ENCODE measurements at regions not wholly inside any gene's neighbourhood (a gene's known extent, or its start where the extent isn't known, plus 50 kb on each side); places are given as distances from the start of the nearest gene placed in this dataset.

DNA sequence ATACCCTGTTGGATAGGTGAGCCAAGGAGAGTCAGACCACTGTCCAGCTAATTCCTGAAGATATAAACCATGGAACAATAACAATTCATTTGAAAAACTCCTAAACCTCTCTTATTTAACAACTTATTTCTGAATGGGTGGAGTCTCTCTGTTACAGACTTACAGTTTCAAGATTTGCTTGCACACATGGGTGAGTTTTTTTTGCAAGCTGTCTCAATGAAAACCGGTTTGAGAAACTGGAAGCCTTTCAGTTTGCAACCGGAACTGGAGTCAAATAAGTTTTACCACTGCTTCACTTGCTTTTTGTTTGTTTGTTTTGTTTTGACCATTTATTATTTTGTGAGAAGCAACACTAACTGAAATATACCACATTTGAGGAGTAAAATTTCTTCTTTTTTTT is 243.8 kb downstream of the MTERF1 start:
- FAIRE-seq, result no peak
- TF ChIP-seq, protein P1, sequence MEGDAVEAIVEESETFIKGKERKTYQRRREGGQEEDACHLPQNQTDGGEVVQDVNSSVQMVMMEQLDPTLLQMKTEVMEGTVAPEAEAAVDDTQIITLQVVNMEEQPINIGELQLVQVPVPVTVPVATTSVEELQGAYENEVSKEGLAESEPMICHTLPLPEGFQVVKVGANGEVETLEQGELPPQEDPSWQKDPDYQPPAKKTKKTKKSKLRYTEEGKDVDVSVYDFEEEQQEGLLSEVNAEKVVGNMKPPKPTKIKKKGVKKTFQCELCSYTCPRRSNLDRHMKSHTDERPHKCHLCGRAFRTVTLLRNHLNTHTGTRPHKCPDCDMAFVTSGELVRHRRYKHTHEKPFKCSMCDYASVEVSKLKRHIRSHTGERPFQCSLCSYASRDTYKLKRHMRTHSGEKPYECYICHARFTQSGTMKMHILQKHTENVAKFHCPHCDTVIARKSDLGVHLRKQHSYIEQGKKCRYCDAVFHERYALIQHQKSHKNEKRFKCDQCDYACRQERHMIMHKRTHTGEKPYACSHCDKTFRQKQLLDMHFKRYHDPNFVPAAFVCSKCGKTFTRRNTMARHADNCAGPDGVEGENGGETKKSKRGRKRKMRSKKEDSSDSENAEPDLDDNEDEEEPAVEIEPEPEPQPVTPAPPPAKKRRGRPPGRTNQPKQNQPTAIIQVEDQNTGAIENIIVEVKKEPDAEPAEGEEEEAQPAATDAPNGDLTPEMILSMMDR (IDR thresholded peaks at IDR 0.05; ENCODE audit: insufficient read depth, missing control alignments), result no peak

DNA sequence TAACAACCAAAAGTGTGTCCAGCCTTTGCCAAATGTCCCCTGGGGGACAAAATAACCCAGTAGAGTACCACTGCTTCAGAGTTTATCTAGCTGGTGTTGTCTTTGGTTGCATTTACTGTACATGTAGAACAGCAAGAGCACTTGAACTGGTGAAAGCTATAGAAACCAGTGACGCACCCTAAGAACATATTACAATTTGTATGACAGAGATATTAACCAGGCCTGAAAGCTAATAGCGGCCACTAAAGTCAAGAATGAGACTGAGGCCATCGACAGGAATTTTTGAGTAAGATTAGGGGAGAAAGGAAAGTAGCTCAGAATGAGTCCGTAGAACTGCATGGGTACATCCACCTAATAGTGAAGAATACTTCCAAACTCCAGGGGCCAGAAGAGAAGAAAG is 236.2 kb downstream of the MTERF1 start:
- TF ChIP-seq, protein P1 (IDR thresholded peaks at IDR 0.05; ENCODE audit: insufficient read depth, missing control alignments), result no peak
- DNase-seq (ENCODE audit: insufficient read length, low spot score) (no peak), FAIRE-seq (no peak)

More for the DNA sequence above, 243.8 kb downstream of the MTERF1 start:
- no peak for DNase-seq (ENCODE audit: insufficient read length, low spot score)

DNA sequence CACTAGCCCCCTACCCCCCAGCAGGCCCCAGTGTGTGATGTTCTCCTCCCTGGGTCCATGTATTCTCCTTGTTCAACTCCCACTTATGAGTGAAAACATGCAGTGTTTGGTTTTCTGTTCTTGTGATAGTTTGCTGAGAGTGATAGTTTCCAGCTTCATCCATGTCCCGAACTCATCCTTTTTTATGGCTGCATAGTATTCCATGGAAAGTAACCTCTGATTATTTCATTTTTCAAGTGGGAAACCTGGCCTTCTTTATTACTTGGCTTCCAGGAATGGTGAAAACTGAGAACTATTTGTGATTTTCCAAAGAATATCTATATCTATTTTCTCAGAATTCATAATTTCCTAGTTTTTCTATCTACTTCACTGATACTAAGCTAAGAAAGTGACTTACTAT is 235.0 kb downstream of the MTERF1 start:
- DNase-seq (ENCODE audit: insufficient read length, low spot score), result no peak
- TF ChIP-seq, protein P1 (IDR thresholded peaks at IDR 0.05; ENCODE audit: insufficient read depth, missing control alignments), result no peak
- no peak for FAIRE-seq

DNA sequence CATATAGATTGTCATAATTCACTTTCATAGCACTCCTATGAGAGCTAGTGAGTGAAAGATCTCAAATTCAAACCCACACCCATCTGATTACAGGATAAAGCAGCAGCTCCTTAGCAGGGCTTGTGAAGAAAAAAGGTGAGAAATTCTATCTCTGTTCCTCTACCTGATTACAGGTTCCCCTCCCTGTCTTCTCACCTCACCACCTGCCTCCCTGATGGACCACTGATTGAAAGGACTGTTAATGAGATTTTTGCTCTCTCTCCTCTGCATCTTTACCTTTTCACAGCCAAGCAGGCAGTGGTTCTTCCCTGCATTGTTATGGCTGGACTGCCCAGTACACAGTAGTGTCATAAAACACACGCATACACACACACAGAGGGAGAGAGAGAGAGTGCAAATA is 228.5 kb downstream of the MTERF1 start:
- DNase-seq (ENCODE audit: insufficient read length, low spot score) (no peak), FAIRE-seq (no peak)
- TF ChIP-seq, protein P1 (IDR thresholded peaks at IDR 0.05; ENCODE audit: insufficient read depth, missing control alignments), result no peak

DNA sequence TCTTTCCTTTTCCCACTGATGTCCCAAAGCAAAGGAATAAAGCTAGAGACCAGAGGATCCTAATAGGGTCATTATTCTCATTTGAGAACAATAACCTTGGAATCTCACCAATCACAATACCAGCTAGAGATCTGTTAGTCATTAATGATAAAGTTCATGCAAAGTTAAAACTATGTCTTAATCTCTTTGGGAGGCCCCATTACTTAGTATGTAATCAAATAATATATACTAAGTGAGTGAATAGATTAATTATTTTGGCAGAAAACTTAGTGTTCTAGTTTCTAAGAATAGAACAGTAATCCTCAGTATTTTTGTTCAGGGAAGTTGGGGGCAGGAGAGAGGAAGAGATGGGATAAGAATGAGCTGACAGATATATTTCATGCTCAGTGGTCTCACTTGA is 227.2 kb downstream of the MTERF1 start:
- TF ChIP-seq, protein P1 (IDR thresholded peaks at IDR 0.05; ENCODE audit: insufficient read depth, missing control alignments), result no peak
- DNase-seq (ENCODE audit: insufficient read length, low spot score), result no peak
- FAIRE-seq, result no peak

DNA sequence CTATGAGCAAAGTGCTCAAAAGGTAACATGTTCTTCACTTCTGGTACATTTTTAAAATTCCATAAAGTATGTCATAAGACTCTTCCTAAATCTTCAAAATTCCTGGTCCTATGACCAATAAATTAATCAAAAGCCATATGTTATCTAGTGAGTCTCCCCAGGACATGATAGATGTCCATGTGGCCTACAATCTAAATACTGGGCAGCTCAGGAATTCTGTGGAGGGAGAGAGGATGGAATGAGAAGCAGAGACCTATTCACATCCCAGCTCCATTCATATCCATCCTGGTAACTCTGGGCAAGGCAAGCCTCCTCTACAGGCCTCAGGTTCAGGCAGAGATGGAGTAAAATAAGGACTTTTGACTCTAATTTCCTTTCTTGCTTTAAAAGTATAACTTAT is 224.8 kb downstream of the MTERF1 start:
- no peak for FAIRE-seq
- DNase-seq (ENCODE audit: insufficient read length, low spot score), result no peak
- TF ChIP-seq, protein P1 (IDR thresholded peaks at IDR 0.05; ENCODE audit: insufficient read depth, missing control alignments), result no peak

DNA sequence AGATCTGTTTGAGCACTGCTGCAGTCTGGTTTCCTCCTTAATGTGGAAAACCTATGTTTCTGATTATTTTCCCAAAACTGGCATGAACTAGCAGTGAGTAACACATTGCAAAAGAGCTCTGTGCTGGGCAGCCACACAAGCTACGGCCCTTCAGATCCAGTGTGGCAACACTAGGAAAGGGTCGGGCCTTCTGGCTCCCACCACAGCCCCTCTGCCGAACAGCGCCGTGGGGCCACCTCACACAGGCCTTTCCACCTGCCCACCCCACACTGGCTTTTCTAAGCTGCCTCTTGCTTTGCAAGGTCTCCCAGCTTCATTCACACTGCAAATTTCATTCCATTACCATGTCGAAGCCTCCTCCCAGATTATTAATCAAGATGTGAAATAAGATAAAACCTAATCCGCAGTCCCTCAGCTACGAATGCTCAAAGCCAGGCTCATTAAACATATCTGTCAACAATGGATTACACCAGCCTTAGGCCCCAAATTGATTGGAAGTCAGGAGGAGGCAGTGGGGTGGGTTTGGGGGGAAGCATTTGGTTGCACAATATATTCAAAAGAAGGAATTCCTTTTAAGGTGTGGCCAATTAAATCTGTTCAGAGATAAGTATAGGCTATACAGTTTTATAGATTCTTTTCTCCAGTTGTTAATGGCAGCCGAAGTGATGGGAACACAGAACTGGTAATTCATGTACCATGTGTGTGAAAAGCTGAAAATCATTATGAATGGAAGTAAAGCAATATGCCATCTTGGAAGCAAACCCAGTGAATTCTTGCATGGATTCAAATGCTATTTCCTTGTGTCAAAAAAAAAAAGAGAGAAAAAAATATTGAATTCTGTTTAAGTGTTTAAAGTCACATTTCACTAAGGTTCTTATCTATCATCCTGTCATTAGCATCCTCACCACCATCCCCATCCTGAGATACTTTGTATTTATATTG is 223.7 kb downstream of the MTERF1 start:
- FAIRE-seq (no peak), DNase-seq (ENCODE audit: insufficient read length, low spot score) (no peak)
- TF ChIP-seq, protein P1 (IDR thresholded peaks at IDR 0.05; ENCODE audit: insufficient read depth, missing control alignments), result no peak
